HUES6 (cell line): ENCODE measurements at regions not wholly inside any gene's neighbourhood (a gene's known extent, or its start where the extent isn't known, plus 50 kb on each side); places are given as distances from the start of the nearest gene placed in this dataset.

ENCODE experiments used
- H3K27ac ChIP-seq: 2 replicates; pipeline ENCODE4 v1.7.0; 2013; ENCODE audit warnings: low read depth, mild to moderate bottlenecking, low read length, inconsistent platforms
- H3K27me3 ChIP-seq: 2 replicates; pipeline ENCODE4 v1.6.1; 2013; ENCODE audit warnings: low read length; ENCODE audit not compliant: control insufficient read depth, insufficient read depth
- H3K36me3 ChIP-seq: 2 replicates; pipeline ENCODE4 v1.6.1; 2013; ENCODE audit warnings: low read length; ENCODE audit not compliant: control insufficient read depth, insufficient read depth
- H3K4me1 ChIP-seq: 2 replicates; pipeline ENCODE4 v1.6.1; 2013; ENCODE audit warnings: low read length; ENCODE audit not compliant: control insufficient read depth, insufficient read depth
- H3K4me3 ChIP-seq: 2 replicates; pipeline ENCODE4 v1.5.1; 2013; ENCODE audit warnings: low read depth, low read length
- H3K9ac ChIP-seq: one replicate; pipeline ENCODE4 v1.6.1; 2013; ENCODE audit warnings: mild to moderate bottlenecking, low read length
- H3K9me3 ChIP-seq: 2 replicates; pipeline ENCODE4 v1.6.1; 2013; ENCODE audit warnings: low read depth, low read length; ENCODE audit not compliant: control insufficient read depth, insufficient read depth

DNA sequence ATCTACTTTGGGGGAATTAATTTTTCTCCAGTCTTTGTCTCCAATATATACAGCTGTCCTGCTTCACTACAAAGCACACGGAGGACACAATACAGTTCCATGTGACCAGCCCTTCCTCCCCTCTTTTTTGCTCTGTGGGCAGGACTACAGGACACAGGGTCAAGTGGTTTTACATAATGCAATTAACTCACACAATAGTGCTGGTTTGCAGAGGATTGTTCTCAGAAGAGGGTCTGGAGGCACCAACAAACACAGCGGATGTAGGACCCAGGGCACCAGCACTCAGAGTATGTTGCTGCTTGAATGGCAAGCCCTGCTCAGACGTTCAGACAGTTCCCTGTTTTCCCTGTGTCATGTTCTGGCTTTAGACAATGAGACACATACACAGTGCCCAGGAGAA lies 52.0 kb upstream of the NPTX2 start:
- no peak overlapping the region for H3K27ac ChIP-seq
- H3K36me3 ChIP-seq: no peaks in the 10 kb centered on the region
- no peak overlapping the region for H3K9ac ChIP-seq
- no peak overlapping the region for H3K4me3 ChIP-seq
- no peaks in the 10 kb centered on the region for H3K4me1 ChIP-seq
- no peaks in the 10 kb centered on the region for H3K27me3 ChIP-seq
- H3K9me3 ChIP-seq: peaks cover 20% of the 10 kb centered on the region; the same call in 1 of the 2 replicates

DNA sequence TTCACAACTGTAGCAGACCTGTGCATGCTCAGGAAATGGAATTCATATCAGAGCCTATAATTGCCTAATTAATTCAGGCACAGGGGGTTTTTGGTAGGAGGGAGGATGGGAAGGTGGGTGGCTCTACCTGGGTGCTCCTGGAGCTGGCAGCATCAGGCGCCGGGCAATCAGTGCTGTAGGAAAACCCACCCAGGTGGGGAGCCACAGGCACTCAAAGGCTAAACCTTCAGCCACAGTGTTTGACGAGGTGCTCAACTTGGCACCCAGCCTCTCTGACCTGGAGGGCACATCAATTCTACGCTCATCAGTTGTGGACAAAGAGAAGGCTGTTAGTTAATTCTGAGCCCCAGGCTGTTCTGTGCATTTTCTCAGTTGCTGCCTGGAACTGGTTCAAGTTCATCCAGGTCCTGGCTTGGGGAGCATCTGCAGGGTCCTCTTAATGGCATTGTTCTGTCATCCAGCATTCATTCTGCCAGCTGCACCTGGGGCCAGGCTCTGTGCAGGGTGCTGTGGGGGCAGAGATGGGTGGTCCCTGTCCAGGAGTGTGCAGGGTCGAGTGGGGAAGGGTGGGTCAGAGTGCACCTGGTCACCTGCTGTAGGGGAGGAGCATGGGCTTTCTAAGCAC lies 54.1 kb upstream of the NPTX2 start:
- Histone ChIP-seq H3K27ac (no peak overlapping the region), H3K4me1 (no peaks in the 10 kb centered on the region), H3K9me3 (peaks cover 21% of the 10 kb centered on the region; the same call in 1 of the 2 replicates), H3K27me3 (no peaks in the 10 kb centered on the region), H3K36me3 (no peaks in the 10 kb centered on the region), H3K4me3 (no peak overlapping the region), H3K9ac (no peak overlapping the region)

DNA sequence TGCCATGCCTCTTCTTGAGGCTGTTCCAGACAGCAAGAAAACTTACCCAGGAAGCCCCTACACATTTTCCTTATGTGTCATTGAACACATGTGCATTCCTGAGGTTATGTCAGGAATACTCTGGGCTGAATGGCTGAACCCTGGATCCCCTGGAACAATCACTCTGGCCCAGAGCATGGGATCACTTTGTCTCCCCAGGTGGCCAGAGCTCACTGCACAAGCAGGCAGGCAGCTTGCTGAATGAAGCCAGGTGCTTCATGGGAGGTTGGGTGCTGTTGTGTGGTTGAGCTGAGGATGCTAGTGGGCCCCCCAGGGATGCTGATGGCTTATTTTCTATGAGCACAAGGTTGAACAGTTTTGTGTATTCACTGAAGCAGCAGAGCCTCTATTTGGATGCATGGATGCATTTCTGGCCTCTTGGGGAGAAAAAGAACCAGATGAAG lies 54.7 kb upstream of the NPTX2 start:
- Histone ChIP-seq H3K36me3 (no peaks in the 10 kb centered on the region), H3K4me1 (no peaks in the 10 kb centered on the region; the same call in 1 of the 2 replicates), H3K4me3 (no peak overlapping the region), H3K27ac (no peak overlapping the region), H3K27me3 (no peaks in the 10 kb centered on the region), H3K9me3 (peaks cover 21% of the 10 kb centered on the region; the same call in 1 of the 2 replicates), H3K9ac (no peak overlapping the region)

DNA sequence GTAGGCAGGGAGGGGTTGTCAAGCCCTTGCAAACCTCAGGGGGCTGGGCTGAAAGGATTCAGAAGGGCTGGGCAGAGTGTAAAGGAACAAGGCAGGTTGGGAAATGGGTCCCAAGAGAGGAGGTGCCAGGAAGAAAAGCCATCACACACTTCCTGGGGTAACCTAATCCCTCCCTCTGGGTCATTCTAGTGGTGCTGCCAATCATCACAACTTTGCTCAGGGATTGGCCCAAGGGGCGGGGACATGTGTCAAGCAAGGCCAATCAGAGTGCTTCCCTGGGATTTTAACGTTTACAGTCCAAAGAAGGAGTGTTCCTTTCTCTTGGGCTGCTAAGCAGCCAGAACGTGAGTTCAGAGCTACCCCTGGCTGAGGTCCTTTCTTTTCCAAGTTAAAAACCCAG lies 57.1 kb upstream of the NPTX2 start:
- H3K9me3 ChIP-seq: peaks cover 18% of the 10 kb centered on the region; the same call in 1 of the 2 replicates
- no peaks in the 10 kb centered on the region for H3K36me3 ChIP-seq
- H3K27ac ChIP-seq: no peak overlapping the region
- no peaks in the 10 kb centered on the region; the same call in 1 of the 2 replicates for H3K4me1 ChIP-seq
- no peak overlapping the region for H3K9ac ChIP-seq
- no peaks in the 10 kb centered on the region for H3K27me3 ChIP-seq
- no peak overlapping the region for H3K4me3 ChIP-seq

DNA sequence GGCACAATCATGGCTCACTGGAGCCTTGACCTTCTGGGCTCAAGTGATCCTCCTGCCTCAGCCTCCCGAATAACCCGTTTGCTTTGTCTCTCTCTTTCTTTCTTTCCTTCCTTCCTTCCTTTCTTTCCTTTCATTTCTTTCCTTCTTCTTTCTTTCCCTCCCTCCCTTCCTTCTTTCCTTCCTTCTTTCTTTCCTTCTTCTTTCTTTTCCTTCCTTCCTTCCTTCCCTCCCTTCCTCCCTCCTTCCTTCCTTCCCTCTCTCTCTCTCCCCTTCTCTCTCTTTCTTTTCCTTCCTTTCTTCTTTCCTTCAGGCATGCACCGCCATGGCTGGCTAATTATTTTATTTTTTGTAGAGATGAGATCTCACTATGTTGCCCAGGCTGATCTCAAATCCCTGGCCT lies 57.9 kb upstream of the NPTX2 start:
- H3K9ac ChIP-seq: no peak overlapping the region
- H3K36me3 ChIP-seq: no peaks in the 10 kb centered on the region
- no peaks in the 10 kb centered on the region; the same call in 1 of the 2 replicates for H3K4me1 ChIP-seq
- H3K9me3 ChIP-seq: peaks cover 11% of the 10 kb centered on the region; the same call in 1 of the 2 replicates
- no peak overlapping the region for H3K27ac ChIP-seq
- H3K27me3 ChIP-seq: no peaks in the 10 kb centered on the region
- no peak overlapping the region for H3K4me3 ChIP-seq

DNA sequence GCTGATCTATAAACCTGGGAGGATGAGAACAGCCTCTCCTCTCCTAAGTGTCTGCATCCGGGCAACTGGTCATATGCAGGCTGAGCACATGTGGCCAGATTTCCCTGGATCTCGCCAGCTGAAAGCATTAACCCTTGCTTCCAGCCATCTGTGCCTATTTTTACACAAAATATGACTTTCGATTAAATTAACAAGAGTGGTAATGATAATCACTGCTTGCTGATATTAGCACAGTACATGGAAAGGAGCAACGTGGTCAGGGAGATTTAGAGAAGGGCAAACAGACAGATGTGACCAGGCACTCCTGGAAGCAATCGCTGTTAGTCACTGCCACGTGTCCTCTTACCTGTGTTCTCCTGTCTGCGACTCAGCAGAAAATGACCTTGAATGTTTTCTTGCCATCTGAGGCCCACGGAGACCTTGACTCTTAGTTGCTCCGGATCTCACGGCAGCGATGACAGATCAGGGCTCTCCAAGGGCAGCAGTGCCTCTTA lies 59.5 kb upstream of the NPTX2 start:
- H3K27ac ChIP-seq: no peak overlapping the region
- H3K9me3 ChIP-seq: peaks cover 18% of the 10 kb centered on the region
- no peaks in the 10 kb centered on the region for H3K36me3 ChIP-seq
- H3K9ac ChIP-seq: no peak overlapping the region
- H3K27me3 ChIP-seq: no peaks in the 10 kb centered on the region
- no peak overlapping the region for H3K4me3 ChIP-seq
- H3K4me1 ChIP-seq: no peaks in the 10 kb centered on the region; the same call in 1 of the 2 replicates

DNA sequence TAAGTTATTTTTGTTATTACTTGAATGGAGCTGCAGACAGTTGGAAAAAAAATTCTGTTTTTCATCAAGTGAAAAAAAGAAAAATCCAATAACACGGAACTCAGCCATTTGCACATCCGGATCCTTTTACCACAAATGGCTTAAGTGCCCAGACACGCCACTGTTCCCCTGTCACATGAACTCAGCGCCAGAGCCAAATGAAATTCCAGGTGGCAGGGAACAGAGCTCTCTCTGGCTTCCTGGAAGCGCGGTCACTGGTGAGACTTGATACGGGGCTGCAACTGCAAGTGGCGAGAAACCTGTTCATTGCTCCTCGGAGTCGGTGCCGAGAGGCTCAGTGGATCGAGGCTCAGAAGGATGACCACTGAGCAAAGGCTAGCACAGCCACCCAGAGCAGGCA lies 60.8 kb upstream of the NPTX2 start:
- no peaks in the 10 kb centered on the region for H3K27me3 ChIP-seq
- no peak overlapping the region for H3K9ac ChIP-seq
- H3K36me3 ChIP-seq: no peaks in the 10 kb centered on the region
- H3K9me3 ChIP-seq: peaks cover 31% of the 10 kb centered on the region
- no peak overlapping the region for H3K4me3 ChIP-seq
- no peak overlapping the region for H3K27ac ChIP-seq
- no peaks in the 10 kb centered on the region; the same call in 1 of the 2 replicates for H3K4me1 ChIP-seq

DNA sequence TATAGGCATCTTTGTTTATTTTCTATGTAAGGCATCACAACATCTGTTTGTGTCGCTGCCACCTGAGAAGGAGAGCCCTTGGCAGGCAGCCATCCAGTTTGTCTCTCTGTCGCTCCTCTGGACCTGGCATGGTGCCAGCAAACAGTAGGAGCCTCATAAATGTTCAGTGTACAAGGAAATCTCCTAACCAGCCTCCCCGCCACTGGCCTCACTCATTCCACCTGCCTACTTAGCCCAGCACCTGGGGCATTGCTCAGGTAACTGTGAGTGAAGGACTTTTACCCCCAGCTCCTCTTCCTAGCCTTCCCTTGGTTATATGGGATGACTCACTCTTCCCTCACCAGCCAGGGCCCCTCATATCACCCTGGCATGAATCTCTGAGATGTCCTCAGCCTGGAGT lies 61.7 kb upstream of the NPTX2 start:
- no peak overlapping the region for H3K9ac ChIP-seq
- no peaks in the 10 kb centered on the region for H3K36me3 ChIP-seq
- H3K27me3 ChIP-seq: no peaks in the 10 kb centered on the region
- H3K27ac ChIP-seq: no peak overlapping the region
- no peak overlapping the region for H3K4me3 ChIP-seq
- H3K4me1 ChIP-seq: no peaks in the 10 kb centered on the region; the same call in 1 of the 2 replicates
- peaks cover 27% of the 10 kb centered on the region for H3K9me3 ChIP-seq

DNA sequence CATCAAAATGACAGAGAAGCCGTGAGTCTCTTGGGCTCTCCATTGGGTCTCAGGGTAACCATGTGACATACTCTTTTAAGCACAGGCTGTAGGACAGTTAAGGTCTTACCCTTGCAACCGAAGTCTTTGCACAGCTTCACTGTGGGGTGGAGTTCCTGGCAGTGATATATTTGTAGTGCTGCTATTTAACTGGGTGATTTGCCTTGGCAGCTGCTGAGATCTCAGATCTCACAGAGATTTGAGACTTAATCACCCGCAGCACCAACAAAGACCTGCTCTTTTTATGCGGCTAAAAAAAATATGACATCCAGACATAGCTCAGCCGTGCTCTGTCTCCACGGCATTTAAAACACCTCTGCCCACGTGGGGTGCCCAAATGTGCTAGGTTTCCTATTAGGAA lies 63.4 kb upstream of the NPTX2 start:
- Histone ChIP-seq H3K36me3 (no peaks in the 10 kb centered on the region), H3K27me3 (peaks cover 4% of the 10 kb centered on the region; the same call in 1 of the 2 replicates), H3K4me1 (no peaks in the 10 kb centered on the region; the same call in 1 of the 2 replicates), H3K4me3 (no peak overlapping the region), H3K9ac (no peak overlapping the region), H3K27ac (no peak overlapping the region), H3K9me3 (peaks cover 23% of the 10 kb centered on the region)

DNA sequence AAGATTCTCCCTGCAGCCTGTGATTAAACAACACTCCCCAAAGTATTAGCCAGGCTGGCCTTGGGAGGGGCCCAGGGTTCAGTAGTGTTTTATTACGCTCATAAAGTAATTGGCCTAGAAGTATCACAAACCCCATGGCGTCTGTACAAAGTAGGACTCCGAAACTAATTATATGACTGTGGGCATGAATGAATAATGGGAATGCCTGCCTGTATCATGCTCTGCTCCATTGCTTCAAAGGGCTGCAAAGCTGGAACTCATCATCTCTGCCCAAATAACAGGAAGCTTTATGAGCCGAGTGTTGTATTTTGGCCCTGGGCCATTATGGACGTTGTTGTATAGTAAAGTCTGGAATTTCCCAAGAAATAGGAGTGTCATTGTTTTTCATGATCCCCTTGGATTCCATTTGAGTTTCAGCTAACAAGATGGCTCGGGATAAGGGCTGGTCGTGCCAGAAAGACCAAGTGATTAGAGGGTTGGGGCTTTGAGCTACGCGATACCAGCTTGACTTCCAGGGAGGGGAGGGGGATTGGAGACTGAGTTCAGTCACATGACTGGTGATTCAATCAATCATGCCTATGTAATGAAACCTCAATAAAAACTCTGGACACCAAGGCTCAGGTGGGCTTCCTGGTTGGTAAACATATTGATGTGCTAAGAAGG lies 65.3 kb upstream of the NPTX2 start:
- peaks cover 18% of the 10 kb centered on the region for H3K27me3 ChIP-seq
- H3K9ac ChIP-seq: no peak overlapping the region
- peaks cover 23% of the 10 kb centered on the region for H3K9me3 ChIP-seq
- H3K27ac ChIP-seq: no peak overlapping the region
- H3K4me1 ChIP-seq: no peaks in the 10 kb centered on the region
- no peaks in the 10 kb centered on the region for H3K36me3 ChIP-seq
- no peak overlapping the region for H3K4me3 ChIP-seq

DNA sequence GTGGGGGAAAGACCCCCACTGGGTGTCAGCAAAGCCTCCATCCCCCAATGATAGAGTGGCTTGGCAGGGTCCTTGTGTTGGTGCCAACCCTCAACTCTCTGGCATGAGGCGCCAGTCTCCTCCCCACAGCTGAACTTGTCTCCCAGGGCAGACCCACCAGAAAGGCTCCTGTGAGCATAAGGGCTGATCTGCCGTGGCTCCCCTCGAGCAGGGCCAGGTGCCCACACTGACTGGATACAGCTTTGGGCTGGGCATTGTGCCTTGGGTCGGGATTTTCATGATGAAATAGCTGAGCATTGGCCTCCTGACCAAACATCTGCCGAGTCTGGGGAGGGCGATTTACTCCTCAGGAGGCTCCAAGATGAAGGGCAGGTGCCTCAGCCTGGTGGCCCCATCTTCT lies 68.1 kb upstream of the NPTX2 start:
- H3K4me1 ChIP-seq: no peaks in the 10 kb centered on the region
- peaks cover 23% of the 10 kb centered on the region for H3K9me3 ChIP-seq
- peaks cover 18% of the 10 kb centered on the region for H3K27me3 ChIP-seq
- no peak overlapping the region for H3K9ac ChIP-seq
- H3K4me3 ChIP-seq: no peak overlapping the region
- H3K36me3 ChIP-seq: no peaks in the 10 kb centered on the region
- no peak overlapping the region for H3K27ac ChIP-seq
